ENCODE measurements at regions not wholly inside any gene's neighbourhood (a gene's known extent, or its start where the extent isn't known, plus 50 kb on each side); places are given as distances from the start of the nearest gene placed in this dataset.

DNA sequence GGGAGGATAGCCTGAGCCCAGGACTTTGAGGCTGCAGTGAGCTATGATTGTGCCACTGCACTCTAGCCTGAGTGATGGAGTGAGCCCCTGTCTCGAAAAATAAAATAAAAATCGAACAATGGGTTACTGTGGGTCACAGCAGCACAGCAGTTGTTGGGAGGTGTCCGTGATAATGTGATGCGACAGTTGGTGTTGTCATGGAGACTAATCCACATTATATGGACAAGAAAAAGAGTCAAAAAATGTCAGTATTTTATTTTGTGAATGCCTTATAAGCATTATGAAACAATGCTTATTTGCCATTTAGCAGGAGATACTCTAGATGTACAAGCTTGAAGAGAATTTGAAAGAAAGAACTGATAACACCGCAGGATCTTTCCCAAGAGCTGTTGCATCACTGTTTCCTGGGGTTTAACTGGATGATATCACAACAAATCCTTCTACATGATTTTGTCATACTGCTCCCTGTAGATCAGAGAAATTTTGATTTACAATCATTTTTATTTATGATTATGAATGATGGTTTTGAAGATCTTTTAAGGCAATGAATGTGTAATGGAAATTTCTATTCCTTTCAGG is 195.4 kb downstream of the BAMBI start:
- no peak overlapping the region for H3K27ac Mint-ChIP-seq
- no peaks in the 10 kb centered on the region for H3K36me3 Mint-ChIP-seq
- ATAC-seq (ENCODE audit: low read depth in 2 of 2) = no peak

DNA sequence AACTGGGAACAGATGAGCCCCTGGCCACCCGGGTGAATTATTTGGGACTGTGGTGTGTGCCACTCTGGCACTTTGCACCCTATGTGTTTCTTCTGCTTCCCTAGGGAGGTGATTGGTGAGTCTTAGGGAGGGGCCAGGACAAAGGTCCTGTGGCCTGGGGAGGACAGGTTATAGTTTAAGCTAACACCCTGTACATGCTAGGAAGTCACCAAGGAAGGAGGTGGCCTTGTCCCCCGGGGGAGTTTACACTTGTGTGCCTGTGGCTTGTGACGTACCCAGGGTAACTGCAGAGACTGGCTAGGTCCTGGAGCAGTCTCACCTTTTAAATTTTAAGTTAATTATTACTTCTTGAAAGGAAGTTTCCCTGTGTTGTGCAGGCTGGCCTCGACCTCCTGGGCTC is 196.2 kb downstream of the BAMBI start:
- H3K9me3 Mint-ChIP-seq = peaks cover 0 to 4% (median 0%) of the 10 kb centered on the region in 7 donors
- no peak overlapping the region for H3K4me3 Mint-ChIP-seq
- ATAC-seq (ENCODE audit: low read depth in 2 of 2) = no peak
- no peak for DNase-seq
- no peaks in the 10 kb centered on the region for H3K36me3 Mint-ChIP-seq
- peaks cover 0 to 6% (median 0%) of the 10 kb centered on the region in 3 donors for H3K27me3 Mint-ChIP-seq
- H3K27ac Mint-ChIP-seq = no peak overlapping the region
- no peaks in the 10 kb centered on the region for H3K4me1 Mint-ChIP-seq

More for the DNA sequence above, 195.4 kb downstream of the BAMBI start:
- Mint-ChIP-seq H3K4me1 (no peaks in the 10 kb centered on the region), H3K27me3 (peaks cover 0 to 6% (median 0%) of the 10 kb centered on the region in 3 donors), H3K4me3 (no peak overlapping the region), H3K9me3 (peaks cover 0 to 4% (median 0%) of the 10 kb centered on the region in 7 donors)
- no peak for DNase-seq

GRCh38 chr10:28874210-28874609 is 196.9 kb downstream of the BAMBI start:
- DNase-seq (no peak), ATAC-seq (ENCODE audit: low read depth in 2 of 2) (no peak)
- Mint-ChIP-seq H3K9me3 (peaks cover 0 to 4% (median 0%) of the 10 kb centered on the region in 7 donors), H3K4me1 (no peaks in the 10 kb centered on the region), H3K4me3 (no peak overlapping the region), H3K27me3 (peaks cover 0 to 6% (median 0%) of the 10 kb centered on the region in 3 donors), H3K27ac (no peak overlapping the region), H3K36me3 (no peaks in the 10 kb centered on the region)

DNA sequence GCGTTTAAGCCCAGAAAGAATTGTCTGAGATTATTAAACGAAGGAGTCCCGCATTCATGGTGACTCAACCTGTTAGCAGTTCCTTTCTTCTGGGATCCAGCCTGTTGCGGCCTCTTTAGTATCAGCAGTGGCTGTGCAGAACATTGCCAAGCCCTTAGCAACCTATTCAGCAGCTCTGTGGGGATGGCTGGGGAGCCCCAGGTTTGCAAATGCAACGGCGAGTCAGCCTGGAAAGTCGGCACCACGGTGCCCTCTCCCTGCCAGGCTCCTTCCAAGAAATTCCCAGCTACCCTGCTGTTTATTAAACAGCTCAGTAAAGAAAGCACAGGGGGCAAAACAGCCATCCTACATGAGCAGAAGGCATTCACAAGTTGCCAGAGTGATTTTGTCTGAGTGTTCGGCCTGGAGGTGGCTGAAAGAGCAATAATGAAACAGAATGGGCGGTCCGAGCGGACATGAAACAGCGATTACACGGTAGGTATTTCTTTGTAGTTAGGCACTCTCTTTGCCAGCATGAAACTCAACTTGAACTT is 198.3 kb downstream of the BAMBI start:
- no peak for DNase-seq
- no peak for ATAC-seq (ENCODE audit: low read depth in 2 of 2)
- Mint-ChIP-seq H3K27ac (no peak overlapping the region), H3K9me3 (peaks cover 0 to 4% (median 0%) of the 10 kb centered on the region in 7 donors), H3K4me3 (no peak overlapping the region), H3K27me3 (peaks cover 0 to 6% (median 0%) of the 10 kb centered on the region in 3 donors), H3K36me3 (no peaks in the 10 kb centered on the region), H3K4me1 (no peaks in the 10 kb centered on the region)

GRCh38 chr10:28878236-28878970 is 201.1 kb downstream of the BAMBI start:
- peaks cover 0 to 4% (median 0%) of the 10 kb centered on the region in 7 donors for H3K9me3 Mint-ChIP-seq
- H3K36me3 Mint-ChIP-seq = no peaks in the 10 kb centered on the region
- no peak overlapping the region for H3K4me3 Mint-ChIP-seq
- no peak for DNase-seq
- H3K27me3 Mint-ChIP-seq = peaks cover 0 to 15% (median 11%) of the 10 kb centered on the region in 3 donors
- no peak for ATAC-seq (ENCODE audit: low read depth in 2 of 2)
- no peaks in the 10 kb centered on the region for H3K4me1 Mint-ChIP-seq
- no peak overlapping the region for H3K27ac Mint-ChIP-seq

DNA sequence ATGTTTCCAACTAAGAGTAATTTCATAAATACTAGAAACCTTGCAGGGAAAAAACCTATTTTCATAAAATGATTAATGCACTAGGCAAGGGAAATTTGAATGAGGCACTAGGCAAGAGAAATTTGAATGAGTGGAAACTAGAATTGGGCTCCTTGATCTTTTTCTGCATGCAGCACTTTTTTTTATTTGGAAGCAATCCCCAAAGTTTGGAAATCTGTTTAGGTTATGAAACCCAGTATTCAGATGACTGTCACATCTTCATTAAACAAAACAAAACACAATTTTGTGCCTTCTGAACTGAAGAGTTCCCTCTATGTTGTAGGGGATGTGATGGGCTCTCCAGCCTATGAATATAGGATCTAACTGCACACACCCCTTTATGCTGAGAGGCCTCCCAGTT is 201.9 kb downstream of the BAMBI start:
- no peak overlapping the region for H3K4me3 Mint-ChIP-seq
- H3K4me1 Mint-ChIP-seq = no peaks in the 10 kb centered on the region
- H3K36me3 Mint-ChIP-seq = no peaks in the 10 kb centered on the region
- peaks cover 0 to 16% (median 10%) of the 10 kb centered on the region in 3 donors for H3K27me3 Mint-ChIP-seq
- H3K27ac Mint-ChIP-seq = no peak overlapping the region
- ATAC-seq (ENCODE audit: low read depth in 2 of 2) (no peak), DNase-seq (no peak)
- H3K9me3 Mint-ChIP-seq = peaks cover 0 to 4% (median 0%) of the 10 kb centered on the region in 7 donors

DNA sequence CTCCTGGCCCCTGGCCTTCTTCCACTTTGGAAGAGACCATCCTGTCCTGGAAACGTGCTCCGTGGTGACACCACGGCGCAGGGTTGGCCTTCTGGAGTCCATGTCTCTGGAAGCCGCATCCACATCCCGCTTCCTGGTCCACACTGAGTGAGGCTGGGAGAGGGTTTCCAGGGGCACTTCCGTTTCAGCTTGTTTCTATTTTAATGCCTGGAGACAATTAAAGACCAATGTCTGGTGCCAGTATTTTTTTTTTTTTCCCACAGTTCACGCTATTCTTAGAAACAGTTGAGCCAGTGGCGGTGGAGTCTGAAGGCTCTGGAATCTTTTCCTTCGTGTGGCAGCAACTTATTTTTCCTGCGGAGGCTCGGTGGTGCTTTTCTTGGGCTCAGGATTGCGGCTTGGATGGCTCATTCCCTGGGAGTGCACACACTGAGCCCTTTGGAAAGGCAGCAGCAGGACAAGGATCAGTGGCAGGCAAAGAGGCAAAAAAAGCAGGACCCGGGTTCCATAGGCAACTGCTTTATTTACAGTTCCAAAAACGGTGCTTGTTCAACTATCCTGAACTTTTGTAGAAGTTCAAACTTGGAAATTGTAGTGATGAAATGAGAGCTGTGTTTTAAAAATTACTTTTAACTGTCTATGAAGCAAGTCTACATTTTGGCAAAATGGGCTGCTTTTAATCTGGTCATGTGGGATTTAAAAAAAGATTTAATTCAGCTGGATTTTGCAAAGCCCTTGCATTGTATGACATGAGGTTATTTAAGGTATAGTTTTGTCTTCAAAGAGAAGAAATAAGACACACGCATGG is 202.8 kb downstream of the BAMBI start:
- H3K4me3 Mint-ChIP-seq = no peak overlapping the region
- peak overlapping the region in 1 of 6 donors; percentile 49 for H3K27ac Mint-ChIP-seq
- DNase-seq (no peak), ATAC-seq (ENCODE audit: low read depth in 2 of 2) (no peak)
- H3K9me3 Mint-ChIP-seq = peaks cover 0 to 4% (median 0%) of the 10 kb centered on the region in 7 donors
- H3K27me3 Mint-ChIP-seq = peaks cover 0 to 16% (median 10%) of the 10 kb centered on the region in 3 donors
- H3K36me3 Mint-ChIP-seq = no peaks in the 10 kb centered on the region
- H3K4me1 Mint-ChIP-seq = no peaks in the 10 kb centered on the region

GRCh38 chr10:28880683-28880950 is 203.3 kb downstream of the BAMBI start:
- H3K9me3 Mint-ChIP-seq = peaks cover 0 to 4% (median 0%) of the 10 kb centered on the region in 7 donors
- no peak overlapping the region for H3K4me3 Mint-ChIP-seq
- no peak for ATAC-seq (ENCODE audit: low read depth in 2 of 2)
- peak overlapping the region in 1 of 6 donors; percentile 49 for H3K27ac Mint-ChIP-seq
- H3K36me3 Mint-ChIP-seq = no peaks in the 10 kb centered on the region
- H3K27me3 Mint-ChIP-seq = peaks cover 0 to 16% (median 10%) of the 10 kb centered on the region in 3 donors
- H3K4me1 Mint-ChIP-seq = no peaks in the 10 kb centered on the region
- no peak for DNase-seq

DNA sequence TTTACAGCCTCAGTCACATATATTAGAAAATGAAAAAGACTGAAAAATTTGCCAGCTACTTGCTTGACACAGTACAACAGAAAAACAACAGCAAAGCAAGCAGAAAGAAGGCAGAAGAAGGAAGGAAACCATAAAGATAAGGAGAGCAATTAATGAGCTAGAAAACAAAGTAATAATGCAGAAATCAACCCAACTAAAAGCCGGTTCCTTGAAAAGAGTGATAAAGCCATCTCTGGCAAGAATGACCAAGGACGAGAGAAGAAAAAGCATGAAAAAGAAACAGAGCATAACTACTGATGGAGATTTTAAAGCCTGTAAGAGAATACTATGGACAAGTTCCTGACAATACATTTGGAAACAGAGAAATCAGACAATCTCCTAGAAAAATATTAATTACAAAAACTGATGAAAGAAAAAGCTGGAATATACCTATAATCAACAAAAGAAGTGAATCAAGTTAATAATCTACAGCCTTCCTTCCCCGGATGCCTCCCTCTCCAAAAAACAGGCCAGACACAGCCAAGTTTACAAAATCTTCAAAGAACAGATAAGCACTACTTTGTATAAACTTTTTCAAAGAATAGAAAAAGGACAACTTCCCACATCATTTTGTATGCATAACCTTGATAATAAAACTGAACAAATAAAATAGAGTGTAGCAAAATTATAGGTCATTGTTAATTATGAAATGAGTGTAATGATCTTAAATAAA is 204.0 kb downstream of the BAMBI start:
- Mint-ChIP-seq H3K4me3 (no peak overlapping the region), H3K36me3 (no peaks in the 10 kb centered on the region), H3K9me3 (peaks cover 0 to 4% (median 0%) of the 10 kb centered on the region in 7 donors), H3K27me3 (peaks cover 0 to 16% (median 10%) of the 10 kb centered on the region in 3 donors), H3K4me1 (no peaks in the 10 kb centered on the region), H3K27ac (no peak overlapping the region)
- ATAC-seq (ENCODE audit: low read depth in 2 of 2) (no peak), DNase-seq (no peak)

DNA sequence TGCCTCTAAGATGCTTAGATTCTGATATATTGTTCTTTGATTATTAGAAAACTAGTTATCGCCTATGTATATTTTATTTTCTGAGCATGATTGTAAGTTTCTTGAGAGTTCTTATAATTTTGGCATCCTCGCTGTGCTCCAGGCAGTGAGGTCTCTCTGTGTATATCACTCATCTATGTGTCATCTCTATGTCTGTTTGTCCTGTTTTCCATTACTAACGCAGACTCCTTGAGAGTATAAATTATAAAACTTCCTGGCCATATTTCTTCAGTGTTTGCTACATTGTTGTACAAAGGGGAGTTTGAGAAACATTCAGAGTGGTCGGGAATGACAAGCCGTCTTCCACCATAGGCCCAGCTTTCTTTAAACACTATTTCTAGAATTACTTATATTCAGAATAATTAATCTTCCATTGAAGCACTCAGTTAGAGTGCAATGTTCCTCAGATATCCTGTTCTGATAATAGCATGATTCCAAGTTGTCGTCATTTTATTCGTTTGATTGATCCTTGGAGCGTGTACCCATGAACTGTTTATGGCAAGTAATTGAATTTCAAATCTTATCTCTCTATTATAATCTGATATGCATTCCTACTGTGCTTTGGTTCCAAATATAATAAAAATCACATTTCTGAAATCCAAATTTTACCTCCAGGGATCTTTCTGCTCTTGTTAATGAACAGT is 206.6 kb downstream of the BAMBI start:
- H3K4me1 Mint-ChIP-seq = no peaks in the 10 kb centered on the region
- H3K9me3 Mint-ChIP-seq = peaks cover 0 to 2% (median 0%) of the 10 kb centered on the region in 7 donors
- peak overlapping the region in 1 of 6 donors; percentile 1 for H3K27ac Mint-ChIP-seq
- no peak overlapping the region for H3K4me3 Mint-ChIP-seq
- H3K27me3 Mint-ChIP-seq = peaks cover 0 to 16% (median 10%) of the 10 kb centered on the region in 3 donors
- ATAC-seq (ENCODE audit: low read depth in 2 of 2) (no peak), DNase-seq (no peak)
- no peaks in the 10 kb centered on the region for H3K36me3 Mint-ChIP-seq

DNA sequence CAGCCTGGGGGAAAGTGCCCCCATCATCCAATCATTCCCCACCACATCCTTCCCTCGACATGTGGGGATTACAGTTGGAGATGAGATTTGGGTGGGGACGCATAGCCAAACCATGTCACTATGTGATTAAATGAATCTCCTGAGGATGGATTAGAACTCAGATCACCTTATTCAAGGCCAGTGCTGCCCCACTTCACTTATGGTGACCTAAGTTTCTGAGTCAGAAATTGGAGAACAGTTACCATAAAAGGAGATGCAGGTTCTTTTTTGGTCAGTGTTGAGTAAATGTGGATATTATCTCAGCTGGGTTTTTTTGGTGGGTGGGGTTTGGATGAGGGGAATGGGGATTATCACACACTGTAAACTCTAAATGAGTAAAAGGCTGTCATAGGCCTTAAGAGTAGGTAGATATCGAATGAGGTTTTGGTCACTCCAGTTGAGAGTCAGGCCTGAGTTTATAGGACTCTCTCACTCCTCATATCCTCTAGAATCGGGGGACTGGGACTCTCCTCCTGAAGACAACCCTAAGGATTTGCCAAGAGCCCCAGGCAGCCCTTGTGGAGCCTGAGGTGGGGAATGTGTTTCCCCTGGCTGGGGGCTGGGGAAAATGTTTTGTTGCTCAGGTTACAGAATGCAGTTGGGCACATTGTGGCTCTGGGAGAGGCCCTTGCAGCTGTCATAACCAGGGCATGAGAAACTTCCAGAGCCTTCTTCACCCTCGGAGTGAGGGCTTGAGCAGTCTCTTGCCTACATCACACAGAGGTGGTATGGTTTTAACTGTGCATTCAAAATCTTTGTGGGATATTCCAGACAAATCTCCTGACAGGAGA is 213.0 kb downstream of the BAMBI start:
- no peak overlapping the region for H3K4me3 Mint-ChIP-seq
- H3K27me3 Mint-ChIP-seq = no peaks in the 10 kb centered on the region
- no peaks in the 10 kb centered on the region for H3K36me3 Mint-ChIP-seq
- H3K27ac Mint-ChIP-seq = no peak overlapping the region
- no peaks in the 10 kb centered on the region for H3K4me1 Mint-ChIP-seq
- DNase-seq (no peak), ATAC-seq (ENCODE audit: low read depth in 2 of 2) (no peak)
- H3K9me3 Mint-ChIP-seq = peaks cover 0 to 1% (median 0%) of the 10 kb centered on the region in 7 donors

DNA sequence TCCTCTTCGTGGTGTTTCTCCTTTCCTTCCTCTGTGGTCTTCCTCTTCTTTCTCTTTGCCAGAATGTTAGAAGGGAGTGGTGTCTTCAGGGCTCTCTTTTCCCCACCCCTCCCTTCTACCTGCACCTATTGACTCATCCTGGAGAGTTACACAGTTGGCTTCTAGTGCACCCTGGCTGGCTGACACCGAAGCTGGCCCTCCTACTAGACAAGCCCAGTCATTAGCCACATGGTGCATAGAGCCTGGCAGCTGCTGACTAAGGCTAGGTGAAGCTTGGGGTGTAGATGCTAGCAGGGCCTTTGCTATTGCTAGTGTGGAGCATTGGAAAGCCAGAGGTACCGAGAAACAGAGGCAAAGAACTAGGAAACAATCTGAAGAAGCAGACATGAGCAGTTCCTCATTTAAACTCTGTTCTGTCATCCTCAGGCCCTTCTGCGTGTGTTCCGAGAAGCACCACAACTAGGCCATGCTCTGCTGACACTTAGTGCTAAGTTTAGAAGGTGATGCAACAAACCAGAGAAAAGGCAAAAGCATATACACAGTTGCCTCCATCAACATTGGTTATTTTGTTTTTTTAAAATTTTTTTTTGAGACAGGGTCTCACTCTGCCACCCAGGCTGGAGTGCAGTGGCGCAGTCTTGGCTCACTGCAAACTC is 213.9 kb downstream of the BAMBI start:
- no peak for ATAC-seq (ENCODE audit: low read depth in 2 of 2)

More for the DNA sequence above, 213.9 kb downstream of the BAMBI start:
- Mint-ChIP-seq H3K27me3 (no peaks in the 10 kb centered on the region), H3K36me3 (no peaks in the 10 kb centered on the region), H3K27ac (no peak overlapping the region), H3K4me1 (no peaks in the 10 kb centered on the region), H3K9me3 (peaks cover 0 to 1% (median 0%) of the 10 kb centered on the region in 7 donors), H3K4me3 (no peak overlapping the region)
- DNase-seq = no peak

Data from naive B cell (primary cell).